HEK293 (cell line): ENCODE measurements at regions not wholly inside any gene's neighbourhood (a gene's known extent, or its start where the extent isn't known, plus 50 kb on each side); places are given as distances from the start of the nearest gene placed in this dataset.
A peak's percentile ranks its signal among the peaks of the same experiment; 100 is the strongest.

Experiments used
- BCL11B ChIP-seq: fragments of 450-650 bp; formaldehyde crosslinking; IDR thresholded peaks from 2 replicates; pipeline ENCODE4 v1.5.1; 2016; ENCODE audit warnings: low read depth, missing biosample characterization, missing genetic modification characterization
- FEZF1 ChIP-seq: fragments of 450-650 bp; formaldehyde crosslinking; IDR thresholded peaks from 2 replicates; pipeline ENCODE4 v1.5.1; 2016; ENCODE audit warnings: missing biosample characterization, missing genetic modification characterization
- GFI1B ChIP-seq: fragments of 450-650 bp; formaldehyde crosslinking; IDR thresholded peaks from 2 replicates; pipeline ENCODE4 v1.5.1; 2016; ENCODE audit warnings: missing biosample characterization, missing genetic modification characterization
- GLIS2 ChIP-seq: fragments of 450-650 bp; formaldehyde crosslinking; IDR thresholded peaks from 2 replicates; pipeline ENCODE4 v1.5.1; 2016; ENCODE audit warnings: missing biosample characterization, missing genetic modification characterization
- HIC1 ChIP-seq: fragments of 450-650 bp; formaldehyde crosslinking; IDR thresholded peaks from 2 replicates; pipeline ENCODE4 v1.5.1; 2016; ENCODE audit warnings: missing biosample characterization, missing genetic modification characterization
- OSR2 ChIP-seq: fragments of 450-650 bp; formaldehyde crosslinking; IDR thresholded peaks from 2 replicates; pipeline ENCODE4 v1.5.1; 2016; ENCODE audit warnings: missing biosample characterization, missing genetic modification characterization
- PRDM2 ChIP-seq: fragments of 450-650 bp; formaldehyde crosslinking; IDR thresholded peaks from 2 replicates; pipeline ENCODE4 v1.5.1; 2016; ENCODE audit warnings: missing biosample characterization, missing genetic modification characterization, borderline replicate concordance
- RBAK ChIP-seq: fragments of 450-650 bp; formaldehyde crosslinking; IDR thresholded peaks from 2 replicates; pipeline ENCODE4 v1.5.1; 2016; ENCODE audit warnings: missing biosample characterization, missing genetic modification characterization
- SCRT1 ChIP-seq: fragments of 450-650 bp; formaldehyde crosslinking; IDR thresholded peaks from 2 replicates; pipeline ENCODE4 v1.5.1; 2016; ENCODE audit warnings: missing biosample characterization, missing genetic modification characterization, borderline replicate concordance
- WT1 ChIP-seq: fragments of 450-650 bp; formaldehyde crosslinking; IDR thresholded peaks from 2 replicates; pipeline ENCODE4 v1.5.1; 2016; ENCODE audit warnings: missing biosample characterization, missing genetic modification characterization
- ZBTB17 ChIP-seq: fragments of 450-650 bp; formaldehyde crosslinking; IDR thresholded peaks from 2 replicates; pipeline ENCODE4 v1.5.1; 2016; ENCODE audit warnings: missing biosample characterization, missing genetic modification characterization
- ZEB2 ChIP-seq: fragments of 450-650 bp; formaldehyde crosslinking; IDR thresholded peaks from 2 replicates; pipeline ENCODE4 v1.5.1; 2016; ENCODE audit warnings: missing biosample characterization, missing genetic modification characterization
- ZNF133 ChIP-seq: fragments of 450-650 bp; formaldehyde crosslinking; IDR thresholded peaks from 2 replicates; pipeline ENCODE4 v1.5.1; 2016; ENCODE audit warnings: missing biosample characterization, missing genetic modification characterization
- ZNF169 ChIP-seq: fragments of 450-650 bp; formaldehyde crosslinking; IDR thresholded peaks from 2 replicates; pipeline ENCODE4 v1.5.1; 2016; ENCODE audit warnings: missing biosample characterization, missing genetic modification characterization
- ZNF19 ChIP-seq: fragments of 450-650 bp; formaldehyde crosslinking; IDR thresholded peaks from 2 replicates; pipeline ENCODE4; 2016; ENCODE audit warnings: missing biosample characterization, missing genetic modification characterization, low read depth
- ZNF211 ChIP-seq: fragments of 450-650 bp; formaldehyde crosslinking; IDR thresholded peaks from 2 replicates; pipeline ENCODE4 v1.5.1; 2016; ENCODE audit warnings: low read depth, missing biosample characterization, missing genetic modification characterization
- ZNF24 ChIP-seq: fragments of 450-650 bp; formaldehyde crosslinking; IDR thresholded peaks from 2 replicates; pipeline ENCODE4 v1.5.1; 2016; ENCODE audit warnings: missing biosample characterization, missing genetic modification characterization
- ZNF391 ChIP-seq: fragments of 450-650 bp; formaldehyde crosslinking; IDR thresholded peaks from 2 replicates; pipeline ENCODE4 v1.5.1; 2016; ENCODE audit warnings: low read depth, missing biosample characterization, missing genetic modification characterization, borderline replicate concordance
- ZNF404 ChIP-seq: fragments of 450-650 bp; formaldehyde crosslinking; IDR thresholded peaks from 2 replicates; pipeline ENCODE4 v1.5.1; 2017; ENCODE audit warnings: missing biosample characterization, missing genetic modification characterization
- ZNF488 ChIP-seq: fragments of 450-650 bp; formaldehyde crosslinking; IDR thresholded peaks from 2 replicates; pipeline ENCODE4 v1.5.1; 2016; ENCODE audit warnings: missing biosample characterization, missing genetic modification characterization
- ZNF521 ChIP-seq: fragments of 450-650 bp; formaldehyde crosslinking; IDR thresholded peaks from 2 replicates; pipeline ENCODE4 v1.5.1; 2017; ENCODE audit warnings: missing biosample characterization, mild to moderate bottlenecking, missing genetic modification characterization
- ZNF626 ChIP-seq: fragments of 450-650 bp; sonication (Bioruptor Pico); formaldehyde crosslinking; IDR thresholded peaks from 2 replicates; pipeline ENCODE4 v1.5.1; 2018; ENCODE audit warnings: missing biosample characterization, missing genetic modification characterization, inconsistent platforms
- ZNF629 ChIP-seq: fragments of 450-650 bp; formaldehyde crosslinking; IDR thresholded peaks from 2 replicates; pipeline ENCODE4 v1.5.1; 2017; ENCODE audit warnings: missing biosample characterization, missing genetic modification characterization
- ZNF639 ChIP-seq: fragments of 450-650 bp; formaldehyde crosslinking; IDR thresholded peaks from 2 replicates; pipeline ENCODE4 v1.5.1; 2016; ENCODE audit warnings: missing biosample characterization, missing genetic modification characterization
- ZNF645 ChIP-seq: fragments of 450-650 bp; formaldehyde crosslinking; IDR thresholded peaks from 2 replicates; pipeline ENCODE4; 2016; ENCODE audit warnings: missing biosample characterization, missing genetic modification characterization
- ZNF776 ChIP-seq: fragments of 450-650 bp; formaldehyde crosslinking; IDR thresholded peaks from 2 replicates; pipeline ENCODE4 v1.5.0; 2017; ENCODE audit warnings: missing biosample characterization, missing genetic modification characterization, borderline replicate concordance
- ZSCAN16 ChIP-seq: fragments of 450-650 bp; formaldehyde crosslinking; IDR thresholded peaks from 2 replicates; pipeline ENCODE4 v1.5.1; 2016; ENCODE audit warnings: missing biosample characterization, missing genetic modification characterization
- ZSCAN5A ChIP-seq: fragments of 450-650 bp; formaldehyde crosslinking; IDR thresholded peaks from 2 replicates; pipeline ENCODE4 v1.5.1; 2016; ENCODE audit warnings: missing biosample characterization, missing genetic modification characterization

GRCh38 chr14:106844608-106845285 is 1318.4 kb downstream of the TMEM121 start (continued):
- no peak for TF ChIP-seq ZNF645 (tag by site-specific recombination)
- TF ChIP-seq FEZF1: no peak
- TF ChIP-seq HIC1 (tag by site-specific recombination): no peak
- TF ChIP-seq ZNF211: no peak
- no peak for TF ChIP-seq ZNF404 (tag by site-specific recombination)
- TF ChIP-seq GFI1B: no peak
- no peak for TF ChIP-seq ZNF19 (tag by site-specific recombination)
- no peak for TF ChIP-seq PRDM2 (tag by site-specific recombination)
- 0 out of 2 replicates have a peak, but pooled peaks have one; percentile 51 for TF ChIP-seq ZSCAN5A
- no peak for TF ChIP-seq ZNF488 (tag by site-specific recombination)
- TF ChIP-seq OSR2: no peak
- no peak for TF ChIP-seq ZNF391
- no peak for TF ChIP-seq ZNF629 (tag by site-specific recombination)
- no peak for TF ChIP-seq WT1 (tag by site-specific recombination)
- no peak for TF ChIP-seq RBAK (tag by site-specific recombination)
- TF ChIP-seq ZBTB17 (tag by site-specific recombination): peak; percentile 34; the same call in 1 of the 2 replicates
- TF ChIP-seq ZNF521 (tag by site-specific recombination): no peak
- TF ChIP-seq ZNF169 (tag by site-specific recombination): no peak
- no peak for TF ChIP-seq ZNF639
- TF ChIP-seq ZNF24 (tag by site-specific recombination): no peak
- TF ChIP-seq BCL11B (tag by site-specific recombination): no peak
- TF ChIP-seq ZNF776: no peak
- no peak for TF ChIP-seq ZEB2
- no peak for TF ChIP-seq ZSCAN16 (tag by site-specific recombination)
- no peak for TF ChIP-seq SCRT1 (tag by site-specific recombination)
- no peak for TF ChIP-seq ZNF626
- TF ChIP-seq ZNF133 (tag by site-specific recombination): no peak
- TF ChIP-seq GLIS2 (tag by site-specific recombination): peak; percentile 80
